HG03469 (cell line): ENCODE measurements at regions not wholly inside any gene's neighbourhood (a gene's known extent, or its start where the extent isn't known, plus 50 kb on each side); places are given as distances from the start of the nearest gene placed in this dataset.
"Not testable (repeated sequence)": the region's sequence is repeated elsewhere in the genome, so short reads cannot be mapped to it uniquely, and the experiment has no call there.

Experiments
- ATAC-seq: cut with Tn5 transposase; IDR thresholded peaks from one replicate; pipeline ENCODE4 v1.9.1; 2021; ENCODE audit warnings: mild to moderate bottlenecking, moderate library complexity, moderate number of reproducible peaks; ENCODE audit not compliant: unreplicated experiment

GRCh38 chr3:164927728-164928127, 150.6 kb downstream of the SI start:
- ATAC-seq, result no peak

GRCh38 chr3:164918905-164919304, 159.4 kb downstream of the SI start:
- ATAC-seq, result no peak

- ATAC-seq, result no peak
Measured at GRCh38 chr3:164912916-164913315, 165.4 kb downstream of the SI start.

- no peak for ATAC-seq
Measured at GRCh38 chr3:164903820-164904451, 174.4 kb downstream of the SI start.

- no peak for ATAC-seq
Measured at GRCh38 chr3:164897342-164897741, 181.0 kb downstream of the SI start.

GRCh38 chr3:164890061-164890460, 188.2 kb downstream of the SI start:
- no peak for ATAC-seq

- no peak for ATAC-seq
Measured at GRCh38 chr3:164883171-164883570, 195.1 kb downstream of the SI start.

GRCh38 chr3:164879201-164879600, 199.1 kb downstream of the SI start:
- no peak for ATAC-seq

GRCh38 chr3:164864454-164864853, 213.8 kb downstream of the SI start:
- ATAC-seq, result no peak

GRCh38 chr3:164852866-164853265, 225.4 kb downstream of the SI start:
- no peak for ATAC-seq

- no peak for ATAC-seq
Measured at GRCh38 chr3:164851905-164852304, 226.4 kb downstream of the SI start.

GRCh38 chr3:164851204-164851603, 227.1 kb downstream of the SI start:
- no peak for ATAC-seq

- no peak for ATAC-seq
Measured at GRCh38 chr3:164848923-164849322, 229.4 kb downstream of the SI start.

- ATAC-seq, result no peak
Measured at GRCh38 chr3:164845739-164846138, 232.6 kb downstream of the SI start.

GRCh38 chr3:164832216-164832615, 246.1 kb downstream of the SI start:
- no peak for ATAC-seq

- no peak for ATAC-seq
Measured at GRCh38 chr3:164818318-164818717, 260.0 kb downstream of the SI start.

GRCh38 chr3:164814106-164814505, 264.2 kb downstream of the SI start:
- no peak for ATAC-seq

GRCh38 chr3:164812042-164812441, 266.3 kb downstream of the SI start:
- ATAC-seq, result no peak

GRCh38 chr3:164806188-164806587, 272.1 kb downstream of the SI start:
- no peak for ATAC-seq

- no peak for ATAC-seq
Measured at GRCh38 chr3:164794099-164794498, 284.2 kb downstream of the SI start.

- ATAC-seq, result no peak
Measured at GRCh38 chr3:164791263-164791662, 287.0 kb downstream of the SI start.

- ATAC-seq, result not testable (repeated sequence)
Measured at GRCh38 chr3:164784407-164784806, 293.9 kb downstream of the SI start.

GRCh38 chr3:164781755-164782154, 296.5 kb downstream of the SI start:
- ATAC-seq, result no peak
